PC-9 (cell line): ENCODE measurements at regions not wholly inside any gene's neighbourhood (a gene's known extent, or its start where the extent isn't known, plus 50 kb on each side); places are given as distances from the start of the nearest gene placed in this dataset.

Source experiments
- EZH2 ChIP-seq: fragments of 200-600 bp; sonication (generic); IDR thresholded peaks from 2 replicates; pipeline ENCODE4 v1.8.0; 2017; ENCODE audit warnings: antibody characterized with exemption, low read depth
- TF ChIP-seq, protein P1 (sequence below): fragments of 200-600 bp; sonication (generic); conservative IDR thresholded peaks from 2 replicates; pipeline ENCODE4 v1.6.1; 2017; ENCODE audit warnings: mixed run types, antibody characterized with exemption, mild to moderate bottlenecking, moderate library complexity

DNA sequence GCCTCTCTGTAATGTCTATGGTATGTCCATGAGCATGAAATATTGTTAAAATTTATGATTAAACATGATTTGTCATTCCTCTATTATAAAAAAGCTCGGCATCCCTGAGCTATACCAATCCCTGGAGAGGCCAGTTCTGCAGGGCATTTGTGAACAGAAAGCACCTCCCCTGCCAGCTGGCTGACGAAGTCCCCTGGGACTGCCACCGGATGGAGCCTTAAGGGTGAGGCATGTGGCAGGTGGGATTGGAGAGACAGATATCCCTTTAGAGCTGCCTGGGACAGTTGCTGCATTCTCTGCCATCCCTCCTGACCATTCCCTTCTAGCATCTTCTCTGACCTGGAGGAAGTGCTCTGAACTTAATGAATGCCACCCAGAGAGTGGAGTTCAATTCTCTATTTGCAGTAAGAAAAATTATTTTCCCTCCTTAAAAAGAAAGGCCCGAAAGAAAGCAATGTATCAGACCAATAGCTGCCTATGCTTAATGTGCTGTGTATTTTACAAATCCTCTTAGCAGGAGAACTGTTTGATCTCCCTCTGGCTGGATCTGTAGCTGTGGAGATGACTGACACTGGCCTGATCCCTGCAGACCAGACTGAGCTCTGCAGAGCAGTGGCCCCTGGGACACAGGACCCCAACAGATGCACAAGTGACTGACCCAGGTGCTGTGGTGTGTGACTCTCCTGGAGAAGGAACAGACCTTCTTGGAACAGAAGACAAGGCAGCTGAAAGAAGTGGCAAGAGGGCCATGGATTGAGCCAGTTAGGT lies 219.0 kb upstream of the NAV2 start:
- TF ChIP-seq, protein P1, sequence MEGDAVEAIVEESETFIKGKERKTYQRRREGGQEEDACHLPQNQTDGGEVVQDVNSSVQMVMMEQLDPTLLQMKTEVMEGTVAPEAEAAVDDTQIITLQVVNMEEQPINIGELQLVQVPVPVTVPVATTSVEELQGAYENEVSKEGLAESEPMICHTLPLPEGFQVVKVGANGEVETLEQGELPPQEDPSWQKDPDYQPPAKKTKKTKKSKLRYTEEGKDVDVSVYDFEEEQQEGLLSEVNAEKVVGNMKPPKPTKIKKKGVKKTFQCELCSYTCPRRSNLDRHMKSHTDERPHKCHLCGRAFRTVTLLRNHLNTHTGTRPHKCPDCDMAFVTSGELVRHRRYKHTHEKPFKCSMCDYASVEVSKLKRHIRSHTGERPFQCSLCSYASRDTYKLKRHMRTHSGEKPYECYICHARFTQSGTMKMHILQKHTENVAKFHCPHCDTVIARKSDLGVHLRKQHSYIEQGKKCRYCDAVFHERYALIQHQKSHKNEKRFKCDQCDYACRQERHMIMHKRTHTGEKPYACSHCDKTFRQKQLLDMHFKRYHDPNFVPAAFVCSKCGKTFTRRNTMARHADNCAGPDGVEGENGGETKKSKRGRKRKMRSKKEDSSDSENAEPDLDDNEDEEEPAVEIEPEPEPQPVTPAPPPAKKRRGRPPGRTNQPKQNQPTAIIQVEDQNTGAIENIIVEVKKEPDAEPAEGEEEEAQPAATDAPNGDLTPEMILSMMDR: no peak
- no peak for TF ChIP-seq EZH2
